ENCODE measurements at regions not wholly inside any gene's neighbourhood (a gene's known extent, or its start where the extent isn't known, plus 50 kb on each side); places are given as distances from the start of the nearest gene placed in this dataset.

DNA sequence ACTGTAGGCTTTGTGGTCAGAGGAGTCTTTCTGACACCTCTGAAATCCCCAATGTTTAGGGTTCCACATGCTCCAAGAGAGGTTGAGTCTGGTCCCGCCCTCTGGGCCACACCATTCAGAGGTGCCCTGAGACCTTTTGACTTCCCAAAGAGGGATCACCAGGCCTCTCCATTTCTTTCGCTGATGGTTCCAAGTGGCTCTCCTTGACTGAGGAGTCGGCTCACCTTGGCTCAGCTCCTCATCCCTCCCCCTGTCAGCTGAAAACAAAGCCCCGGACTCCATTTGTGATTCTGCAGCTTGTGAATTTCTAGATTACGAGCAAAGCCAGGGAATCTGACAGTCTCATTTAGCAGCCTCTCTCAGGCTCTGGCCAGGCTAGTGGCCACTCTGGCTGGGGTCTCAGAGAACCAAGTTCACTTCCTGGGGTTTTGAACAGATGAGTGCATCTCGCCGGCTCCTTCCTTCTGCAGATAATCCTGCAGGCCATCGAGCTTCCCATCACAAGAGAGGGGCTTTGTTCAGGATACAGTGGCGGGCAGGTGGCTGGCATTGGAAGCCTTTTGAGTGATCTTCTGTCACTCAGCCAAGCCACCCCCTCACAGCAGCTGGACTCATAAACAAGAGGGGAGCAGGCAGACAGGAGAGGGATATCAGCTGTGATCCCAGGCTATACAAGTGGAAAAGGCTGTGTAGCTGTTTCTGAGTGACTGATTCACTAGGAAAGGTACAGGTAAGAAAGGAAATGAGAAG, 102.9 kb downstream of the TRIM29 start:
- TF ChIP-seq, protein P1, sequence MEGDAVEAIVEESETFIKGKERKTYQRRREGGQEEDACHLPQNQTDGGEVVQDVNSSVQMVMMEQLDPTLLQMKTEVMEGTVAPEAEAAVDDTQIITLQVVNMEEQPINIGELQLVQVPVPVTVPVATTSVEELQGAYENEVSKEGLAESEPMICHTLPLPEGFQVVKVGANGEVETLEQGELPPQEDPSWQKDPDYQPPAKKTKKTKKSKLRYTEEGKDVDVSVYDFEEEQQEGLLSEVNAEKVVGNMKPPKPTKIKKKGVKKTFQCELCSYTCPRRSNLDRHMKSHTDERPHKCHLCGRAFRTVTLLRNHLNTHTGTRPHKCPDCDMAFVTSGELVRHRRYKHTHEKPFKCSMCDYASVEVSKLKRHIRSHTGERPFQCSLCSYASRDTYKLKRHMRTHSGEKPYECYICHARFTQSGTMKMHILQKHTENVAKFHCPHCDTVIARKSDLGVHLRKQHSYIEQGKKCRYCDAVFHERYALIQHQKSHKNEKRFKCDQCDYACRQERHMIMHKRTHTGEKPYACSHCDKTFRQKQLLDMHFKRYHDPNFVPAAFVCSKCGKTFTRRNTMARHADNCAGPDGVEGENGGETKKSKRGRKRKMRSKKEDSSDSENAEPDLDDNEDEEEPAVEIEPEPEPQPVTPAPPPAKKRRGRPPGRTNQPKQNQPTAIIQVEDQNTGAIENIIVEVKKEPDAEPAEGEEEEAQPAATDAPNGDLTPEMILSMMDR (conservative IDR thresholded peaks at IDR 0.05), result no peak
- no peak for TF ChIP-seq EZH2 (IDR thresholded peaks at IDR 0.05; ENCODE audit: low read depth)
